Breast epithelium (tissue), 3 donors: ENCODE measurements at regions not wholly inside any gene's neighbourhood (a gene's known extent, or its start where the extent isn't known, plus 50 kb on each side); places are given as distances from the start of the nearest gene placed in this dataset.

Experiments used
- CTCF ChIP-seq, 3 donors: fragments of 450-650 bp; IDR thresholded peaks; one replicate each; pipeline ENCODE4 v1.5.1; 2016 to 2017; ENCODE audit warnings: antibody characterized with exemption in 3 of 3, mild to moderate bottlenecking in 3 of 3, moderate library complexity in 3 of 3
- POLR2A ChIP-seq: fragments of 450-650 bp; IDR thresholded peaks from one replicate; pipeline ENCODE4 v1.6.1; 2016; ENCODE audit warnings: antibody characterized with exemption, mild to moderate bottlenecking, moderate library complexity

- TF ChIP-seq CTCF (IDR thresholded peaks at IDR 0.05) (no peak), POLR2A (no peak)
These were observed 555.4 kb downstream of the KCTD12 start for GRCh38 chr13:76330761-76331160.
